GM12875 (cell line): ENCODE measurements at regions not wholly inside any gene's neighbourhood (a gene's known extent, or its start where the extent isn't known, plus 50 kb on each side); places are given as distances from the start of the nearest gene placed in this dataset.
"Not testable (repeated sequence)": the region's sequence is repeated elsewhere in the genome, so short reads cannot be mapped to it uniquely, and the experiment has no call there.

ENCODE experiments used
- H3K4me3 ChIP-seq: one replicate; pipeline ENCODE4 v1.5.1; 2011; ENCODE audit warnings: low read depth, low read length, control low read depth
- CTCF ChIP-seq: IDR thresholded peaks from 2 replicates; pipeline ENCODE4 v1.5.1; 2011; ENCODE audit warnings: low read depth, mild to moderate bottlenecking, control low read depth, inconsistent platforms, low read length, moderate library complexity, borderline replicate concordance; ENCODE audit not compliant: insufficient read depth

GRCh38 chr16:87047221-87048037, 269.8 kb downstream of the C16orf95 start:
- no peak for TF ChIP-seq CTCF

GRCh38 chr16:87048038-87048729, 269.0 kb downstream of the C16orf95 start:
- no peak overlapping the region for H3K4me3 ChIP-seq
- no peak for TF ChIP-seq CTCF

More at GRCh38 chr16:87047221-87048037, 269.8 kb downstream of the C16orf95 start:
- no peak overlapping the region for H3K4me3 ChIP-seq

GRCh38 chr16:87048730-87049115, 268.5 kb downstream of the C16orf95 start:
- TF ChIP-seq CTCF = no peak
- H3K4me3 ChIP-seq = no peak overlapping the region

- H3K4me3 ChIP-seq = not testable (repeated sequence)
These were observed 268.0 kb downstream of the C16orf95 start for GRCh38 chr16:87049216-87049615.

GRCh38 chr16:87050142-87050541, 267.1 kb downstream of the C16orf95 start:
- TF ChIP-seq CTCF = no peak
- H3K4me3 ChIP-seq = no peak overlapping the region

- H3K4me3 ChIP-seq = no peak overlapping the region
- no peak for TF ChIP-seq CTCF
These were observed 265.5 kb downstream of the C16orf95 start for GRCh38 chr16:87051526-87052320.

- TF ChIP-seq CTCF = no peak
- H3K4me3 ChIP-seq = no peak overlapping the region
These were observed 264.7 kb downstream of the C16orf95 start for GRCh38 chr16:87052506-87052905.
